HG03095 (cell line): ENCODE measurements at regions not wholly inside any gene's neighbourhood (a gene's known extent, or its start where the extent isn't known, plus 50 kb on each side); places are given as distances from the start of the nearest gene placed in this dataset.

Experiments
- ATAC-seq: cut with Tn5 transposase; IDR thresholded peaks from one replicate; pipeline ENCODE4 v1.9.1; 2021; ENCODE audit warnings: moderate library complexity; ENCODE audit not compliant: unreplicated experiment

GRCh38 chr12:92650228-92650822, 52.5 kb upstream of the PLEKHG7 start:
- no peak for ATAC-seq

GRCh38 chr12:92649511-92650227, 53.1 kb upstream of the PLEKHG7 start:
- peak; percentile 91 for ATAC-seq

- no peak for ATAC-seq
These were observed 54.4 kb upstream of the PLEKHG7 start for GRCh38 chr12:92648242-92649031.

GRCh38 chr12:92641291-92641690, 61.5 kb upstream of the PLEKHG7 start:
- no peak for ATAC-seq

- no peak for ATAC-seq
These were observed 62.1 kb upstream of the PLEKHG7 start for GRCh38 chr12:92640691-92641090.

GRCh38 chr12:92639017-92639416, 63.8 kb upstream of the PLEKHG7 start:
- ATAC-seq = no peak

- no peak for ATAC-seq
These were observed 68.1 kb upstream of the PLEKHG7 start for GRCh38 chr12:92634730-92635129.

GRCh38 chr12:92634202-92634601, 68.6 kb upstream of the PLEKHG7 start:
- ATAC-seq = no peak

- no peak for ATAC-seq
These were observed 71.8 kb upstream of the PLEKHG7 start for GRCh38 chr12:92630968-92631367.

GRCh38 chr12:92629349-92630065, 73.3 kb upstream of the PLEKHG7 start:
- no peak for ATAC-seq

- no peak for ATAC-seq
These were observed 74.3 kb upstream of the PLEKHG7 start for GRCh38 chr12:92628476-92628875.

GRCh38 chr12:92627511-92627910, 75.3 kb upstream of the PLEKHG7 start:
- no peak for ATAC-seq

- no peak for ATAC-seq
These were observed 77.0 kb upstream of the PLEKHG7 start for GRCh38 chr12:92625639-92626310.

GRCh38 chr12:92624236-92624635, 78.6 kb upstream of the PLEKHG7 start:
- ATAC-seq = no peak

- no peak for ATAC-seq
These were observed 79.4 kb upstream of the PLEKHG7 start for GRCh38 chr12:92623386-92623785.

- ATAC-seq = no peak
These were observed 81.0 kb upstream of the PLEKHG7 start for GRCh38 chr12:92621833-92622232.

GRCh38 chr12:92621312-92621711, 81.5 kb upstream of the PLEKHG7 start:
- ATAC-seq = no peak

GRCh38 chr12:92619730-92620684, 82.8 kb upstream of the PLEKHG7 start:
- no peak for ATAC-seq

GRCh38 chr12:92619026-92619425, 83.8 kb upstream of the PLEKHG7 start:
- ATAC-seq = no peak

- no peak for ATAC-seq
These were observed 87.1 kb upstream of the PLEKHG7 start for GRCh38 chr12:92615703-92616102.
